ENCODE measurements at regions not wholly inside any gene's neighbourhood (a gene's known extent, or its start where the extent isn't known, plus 50 kb on each side); places are given as distances from the start of the nearest gene placed in this dataset.
"Not testable (repeated sequence)": the region's sequence is repeated elsewhere in the genome, so short reads cannot be mapped to it uniquely, and the experiment has no call there.

DNA sequence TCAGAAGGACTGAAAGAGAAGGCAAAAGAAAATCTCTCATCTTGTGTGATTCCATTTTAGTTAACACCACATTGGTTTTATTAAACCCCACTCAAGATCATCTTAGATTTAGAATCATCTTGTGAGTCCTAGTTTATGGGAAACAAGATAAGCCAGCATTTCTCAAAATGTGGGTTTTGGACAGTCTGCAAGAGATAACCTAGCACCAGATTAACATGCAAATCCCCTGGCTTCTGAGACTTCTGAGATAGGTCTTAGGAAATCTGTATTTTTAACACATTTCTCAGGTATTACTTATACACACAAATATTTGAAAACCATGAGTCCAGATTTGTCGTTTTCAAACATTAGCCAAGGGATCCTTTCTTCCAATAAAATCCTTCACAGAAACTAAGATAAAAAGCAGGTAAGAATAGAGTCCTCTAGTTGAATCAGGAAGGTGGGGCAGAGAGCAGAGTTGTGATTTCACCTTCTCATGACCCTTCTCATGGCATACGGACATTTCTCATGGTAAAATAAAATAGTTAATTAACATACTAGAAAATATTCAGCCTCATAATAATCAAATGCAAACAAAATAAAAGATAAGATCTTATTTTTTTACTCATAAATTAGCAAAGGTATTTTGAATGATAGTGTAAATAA, 287.2 kb upstream of the FN1 start:
- Histone ChIP-seq H3K36me3 (ENCODE audit: insufficient read depth, low read length) (peaks cover 5% of the 10 kb centered on the region), H3K4me2 (ENCODE audit: insufficient read depth, low read length) (no peak overlapping the region), H3K27ac (ENCODE audit: low read depth, low read length) (peak overlapping the region; percentile 70), H3K9me3 (ENCODE audit: low read depth, low read length) (no peaks in the 10 kb centered on the region), H3K79me2 (ENCODE audit: insufficient read depth, low read length) (peaks cover 4% of the 10 kb centered on the region), H3K4me1 (ENCODE audit: insufficient read depth, low read length) (peaks cover 51% of the 10 kb centered on the region), H3K4me3 (ENCODE audit: insufficient read depth, low read length) (no peak overlapping the region), H2AFZ (ENCODE audit: low read length) (no peak overlapping the region), H4K20me1 (ENCODE audit: insufficient read depth, low read length) (no peaks in the 10 kb centered on the region), H3K27me3 (ENCODE audit: insufficient read depth, low read length) (no peaks in the 10 kb centered on the region)
- no peak for TF ChIP-seq CTCF (IDR thresholded peaks at IDR 0.05; ENCODE audit: extremely low read depth, low read depth, low read length)
- DNase-seq (ENCODE audit: insufficient read length, low spot score, missing footprints): no peak

GRCh38 chr2:215722125-215722524, 286.3 kb upstream of the FN1 start:
- H2AFZ ChIP-seq (ENCODE audit: low read length): no peak overlapping the region

GRCh38 chr2:215721515-215721914, 285.6 kb upstream of the FN1 start:
- peaks cover 53% of the 10 kb centered on the region for H3K4me1 ChIP-seq (ENCODE audit: insufficient read depth, low read length)
- H4K20me1 ChIP-seq (ENCODE audit: insufficient read depth, low read length); H3K4me3 ChIP-seq (ENCODE audit: insufficient read depth, low read length); DNase-seq (ENCODE audit: insufficient read length, low spot score, missing footprints); H2AFZ ChIP-seq (ENCODE audit: low read length); H3K27me3 ChIP-seq (ENCODE audit: insufficient read depth, low read length); H3K36me3 ChIP-seq (ENCODE audit: insufficient read depth, low read length); H3K4me2 ChIP-seq (ENCODE audit: insufficient read depth, low read length); H3K9me3 ChIP-seq (ENCODE audit: low read depth, low read length); H3K79me2 ChIP-seq (ENCODE audit: insufficient read depth, low read length): not testable (repeated sequence)
- H3K27ac ChIP-seq (ENCODE audit: low read depth, low read length): peak overlapping the region; percentile 70

More at GRCh38 chr2:215722125-215722524, 286.3 kb upstream of the FN1 start:
- Histone ChIP-seq H3K27ac (ENCODE audit: low read depth, low read length) (peak overlapping the region; percentile 70), H3K4me2 (ENCODE audit: insufficient read depth, low read length) (no peak overlapping the region), H3K36me3 (ENCODE audit: insufficient read depth, low read length) (peaks cover 5% of the 10 kb centered on the region), H4K20me1 (ENCODE audit: insufficient read depth, low read length) (no peaks in the 10 kb centered on the region), H3K4me3 (ENCODE audit: insufficient read depth, low read length) (no peak overlapping the region), H3K27me3 (ENCODE audit: insufficient read depth, low read length) (no peaks in the 10 kb centered on the region), H3K9me3 (ENCODE audit: low read depth, low read length) (no peaks in the 10 kb centered on the region), H3K4me1 (ENCODE audit: insufficient read depth, low read length) (peaks cover 51% of the 10 kb centered on the region), H3K79me2 (ENCODE audit: insufficient read depth, low read length) (peaks cover 4% of the 10 kb centered on the region)
- no peak for TF ChIP-seq CTCF (IDR thresholded peaks at IDR 0.05; ENCODE audit: extremely low read depth, low read depth, low read length)
- no peak for DNase-seq (ENCODE audit: insufficient read length, low spot score, missing footprints)

GRCh38 chr2:215718890-215719289, 283.0 kb upstream of the FN1 start:
- H3K9me3 ChIP-seq (ENCODE audit: low read depth, low read length): no peaks in the 10 kb centered on the region
- DNase-seq (ENCODE audit: insufficient read length, low spot score, missing footprints): no peak
- no peaks in the 10 kb centered on the region for H3K27me3 ChIP-seq (ENCODE audit: insufficient read depth, low read length)
- peaks cover 4% of the 10 kb centered on the region for H3K79me2 ChIP-seq (ENCODE audit: insufficient read depth, low read length)
- no peak for TF ChIP-seq CTCF (IDR thresholded peaks at IDR 0.05; ENCODE audit: extremely low read depth, low read depth, low read length)
- H3K4me2 ChIP-seq (ENCODE audit: insufficient read depth, low read length): peak overlapping the region; percentile 74
- peaks cover 5% of the 10 kb centered on the region for H3K36me3 ChIP-seq (ENCODE audit: insufficient read depth, low read length)
- H2AFZ ChIP-seq (ENCODE audit: low read length): no peak overlapping the region
- peak overlapping the region; percentile 93 for H3K27ac ChIP-seq (ENCODE audit: low read depth, low read length)
- H3K4me1 ChIP-seq (ENCODE audit: insufficient read depth, low read length): peaks cover 56% of the 10 kb centered on the region
- H3K4me3 ChIP-seq (ENCODE audit: insufficient read depth, low read length): peak overlapping the region; percentile 60
- no peaks in the 10 kb centered on the region for H4K20me1 ChIP-seq (ENCODE audit: insufficient read depth, low read length)

Measured in osteoblast (primary cell).